ENCODE measurements at regions not wholly inside any gene's neighbourhood (a gene's known extent, or its start where the extent isn't known, plus 50 kb on each side); places are given as distances from the start of the nearest gene placed in this dataset.

DNA sequence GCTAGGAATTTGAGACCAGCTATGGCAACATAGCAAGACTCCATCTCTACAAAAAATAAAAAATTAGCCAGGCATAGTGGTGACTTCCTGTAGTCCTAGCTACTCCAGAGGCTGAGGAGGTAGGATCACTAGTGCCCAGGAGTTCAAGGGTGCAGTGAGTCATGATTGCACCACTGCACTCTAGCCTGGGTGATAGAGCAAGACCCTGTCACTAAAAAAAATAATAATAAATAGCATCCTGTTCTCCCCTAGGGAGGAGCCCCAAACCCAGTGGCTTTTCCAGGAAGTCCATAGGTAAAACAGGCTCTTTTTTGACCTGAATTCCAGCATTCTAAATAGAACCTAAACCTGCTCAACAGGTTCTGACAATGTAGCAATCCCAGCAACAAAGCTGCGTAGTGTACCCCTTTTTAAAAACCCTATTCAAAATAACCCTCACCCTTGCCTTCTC is 192.0 kb downstream of the ALDH8A1 start:
- H3K27ac ChIP-seq: no peak overlapping the region
- H3K36me3 ChIP-seq: no peaks in the 10 kb centered on the region
- intact Hi-C loops (cut with DNase I; ENCODE audit: low total_unique reads) (no loop called here), in situ Hi-C loops (cut with MboI; ENCODE audit: low pct_ligation_motif_present in 1 of 4, low pct_unique_long_range_greater_than_20kb in 1 of 4, low sequenced_read_pairs in 3 of 4) (no loop called here)
- no peaks in the 10 kb centered on the region for H3K4me1 ChIP-seq
- no peak overlapping the region for H3K4me3 ChIP-seq
- no peaks in the 10 kb centered on the region for H3K9me3 ChIP-seq
- WGBS, 2 donors (ENCODE audit: low coverage in 1 of 2): 71 to 100% methylated on average over 1 of the region's 1 CpG
- no peak for DNase-seq
- H3K27me3 ChIP-seq: no peaks in the 10 kb centered on the region
- TF ChIP-seq, protein P1, sequence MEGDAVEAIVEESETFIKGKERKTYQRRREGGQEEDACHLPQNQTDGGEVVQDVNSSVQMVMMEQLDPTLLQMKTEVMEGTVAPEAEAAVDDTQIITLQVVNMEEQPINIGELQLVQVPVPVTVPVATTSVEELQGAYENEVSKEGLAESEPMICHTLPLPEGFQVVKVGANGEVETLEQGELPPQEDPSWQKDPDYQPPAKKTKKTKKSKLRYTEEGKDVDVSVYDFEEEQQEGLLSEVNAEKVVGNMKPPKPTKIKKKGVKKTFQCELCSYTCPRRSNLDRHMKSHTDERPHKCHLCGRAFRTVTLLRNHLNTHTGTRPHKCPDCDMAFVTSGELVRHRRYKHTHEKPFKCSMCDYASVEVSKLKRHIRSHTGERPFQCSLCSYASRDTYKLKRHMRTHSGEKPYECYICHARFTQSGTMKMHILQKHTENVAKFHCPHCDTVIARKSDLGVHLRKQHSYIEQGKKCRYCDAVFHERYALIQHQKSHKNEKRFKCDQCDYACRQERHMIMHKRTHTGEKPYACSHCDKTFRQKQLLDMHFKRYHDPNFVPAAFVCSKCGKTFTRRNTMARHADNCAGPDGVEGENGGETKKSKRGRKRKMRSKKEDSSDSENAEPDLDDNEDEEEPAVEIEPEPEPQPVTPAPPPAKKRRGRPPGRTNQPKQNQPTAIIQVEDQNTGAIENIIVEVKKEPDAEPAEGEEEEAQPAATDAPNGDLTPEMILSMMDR (IDR thresholded peaks at IDR 0.05): no peak
- TF ChIP-seq EP300 (IDR thresholded peaks at IDR 0.05; ENCODE audit: low read depth) (no peak), POLR2AphosphoS5 (IDR thresholded peaks at IDR 0.05) (no peak), POLR2A (IDR thresholded peaks at IDR 0.05) (no peak)

DNA sequence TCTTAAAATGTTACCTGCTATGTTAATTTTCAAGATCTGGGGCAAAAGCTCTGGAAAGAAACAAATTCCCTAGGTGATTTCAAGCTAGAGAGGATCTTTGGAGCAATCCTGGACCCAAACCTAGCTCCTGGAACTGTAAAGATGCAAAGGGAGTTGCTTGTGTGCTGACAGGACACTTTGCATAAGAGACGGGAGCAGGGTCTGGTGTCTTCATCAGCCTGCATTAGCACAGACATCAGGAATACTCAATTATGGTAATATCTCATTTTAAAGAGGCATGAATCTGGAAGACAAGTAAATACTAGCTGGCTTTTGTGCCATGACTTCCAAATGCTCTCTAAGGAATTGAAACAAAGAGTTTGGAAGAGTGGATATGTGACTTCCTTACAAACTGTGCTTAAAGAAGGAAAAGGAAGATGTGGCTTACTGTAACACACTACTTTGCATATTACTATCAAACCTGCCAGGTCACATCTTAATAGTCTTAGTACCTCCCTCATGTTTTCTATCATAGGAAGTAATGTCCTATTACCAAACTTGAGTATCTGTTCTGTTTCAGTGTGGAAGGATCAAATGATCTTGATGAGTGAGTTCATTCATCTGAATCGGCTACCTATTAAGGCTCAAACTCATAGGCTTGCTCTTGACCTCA is 193.4 kb downstream of the ALDH8A1 start:
- H3K27me3 ChIP-seq: no peaks in the 10 kb centered on the region
- no peak for DNase-seq
- intact Hi-C loops (cut with DNase I; ENCODE audit: low total_unique reads): no loop called here
- no peaks in the 10 kb centered on the region for H3K4me1 ChIP-seq
- H3K4me3 ChIP-seq: no peak overlapping the region
- no peaks in the 10 kb centered on the region for H3K9me3 ChIP-seq
- WGBS, 2 donors (ENCODE audit: low coverage in 1 of 2): 79 to 90% methylated on average over 2 of the region's 2 CpGs
- H3K27ac ChIP-seq: no peak overlapping the region
- in situ Hi-C loops (cut with MboI; ENCODE audit: low pct_ligation_motif_present in 1 of 4, low pct_unique_long_range_greater_than_20kb in 1 of 4, low sequenced_read_pairs in 3 of 4): no loop called here
- TF ChIP-seq, protein P1 (IDR thresholded peaks at IDR 0.05): no peak
- TF ChIP-seq POLR2AphosphoS5 (IDR thresholded peaks at IDR 0.05) (no peak), POLR2A (IDR thresholded peaks at IDR 0.05) (no peak), EP300 (IDR thresholded peaks at IDR 0.05; ENCODE audit: low read depth) (no peak)
- no peaks in the 10 kb centered on the region for H3K36me3 ChIP-seq

DNA sequence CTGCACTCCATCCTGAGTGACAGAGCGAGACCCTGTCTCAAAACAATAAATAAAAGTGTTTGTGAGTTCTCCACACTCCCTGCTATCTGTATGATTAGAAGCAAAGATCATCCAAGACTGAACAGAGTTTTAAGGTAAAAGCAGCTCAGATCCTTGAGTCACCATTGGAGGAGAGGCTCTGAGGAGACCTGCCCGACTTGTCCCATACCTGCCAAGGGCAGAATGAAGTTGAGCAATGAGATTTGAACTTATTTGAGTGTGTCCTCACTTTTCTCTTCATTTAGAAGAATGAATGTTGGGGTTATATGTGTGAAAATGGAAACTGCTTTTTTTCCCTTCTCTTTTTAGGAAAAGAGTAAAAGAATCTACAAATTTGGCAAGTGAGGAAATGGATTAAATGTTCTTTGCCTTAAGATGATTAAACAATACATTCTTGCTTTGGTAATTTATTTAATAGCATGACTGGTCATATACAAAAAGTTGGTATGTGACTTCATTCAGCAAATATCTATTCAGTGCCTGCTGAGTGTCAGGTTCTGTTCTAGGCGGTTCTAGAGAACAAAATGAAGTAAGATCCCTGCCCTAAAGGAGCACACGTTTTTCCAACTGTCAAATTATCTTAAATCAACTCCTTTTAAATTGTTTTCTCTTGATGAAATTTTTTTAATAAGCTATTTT is 195.7 kb downstream of the ALDH8A1 start:
- TF ChIP-seq, protein P1 (IDR thresholded peaks at IDR 0.05): no peak
- TF ChIP-seq POLR2A (IDR thresholded peaks at IDR 0.05) (no peak), POLR2AphosphoS5 (IDR thresholded peaks at IDR 0.05) (no peak), EP300 (IDR thresholded peaks at IDR 0.05; ENCODE audit: low read depth) (no peak)
- no peak for DNase-seq
- H3K9me3 ChIP-seq: no peaks in the 10 kb centered on the region
- no peak overlapping the region for H3K4me3 ChIP-seq
- H3K4me1 ChIP-seq: no peaks in the 10 kb centered on the region
- in situ Hi-C loops (cut with MboI; ENCODE audit: low pct_ligation_motif_present in 1 of 4, low pct_unique_long_range_greater_than_20kb in 1 of 4, low sequenced_read_pairs in 3 of 4): no loop called here
- 74 to 75% methylated on average over 4 of the region's 4 CpGs for WGBS, 2 donors (ENCODE audit: low coverage in 1 of 2)
- no peak overlapping the region for H3K27ac ChIP-seq
- H3K27me3 ChIP-seq: no peaks in the 10 kb centered on the region
- no peaks in the 10 kb centered on the region for H3K36me3 ChIP-seq
- intact Hi-C loops (cut with DNase I; ENCODE audit: low total_unique reads): no loop called here

DNA sequence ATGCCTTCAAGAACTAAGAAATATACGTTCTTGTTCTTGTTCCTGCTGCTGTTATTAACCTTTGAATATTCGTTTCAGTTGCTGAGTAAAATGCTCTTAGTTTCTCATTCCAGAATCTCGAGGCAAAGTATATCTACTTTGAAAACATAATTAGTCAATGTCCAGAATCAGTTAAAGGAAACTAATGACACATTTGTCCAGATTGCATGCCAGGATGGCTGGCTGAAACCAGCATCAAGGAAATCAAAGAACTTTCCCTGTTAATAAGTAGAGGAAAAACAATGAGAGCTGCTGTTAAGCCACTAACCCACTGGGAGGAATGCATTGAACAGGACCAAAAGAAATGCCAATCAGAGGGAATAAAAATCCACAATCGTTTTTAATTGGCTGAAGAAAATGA is 196.9 kb downstream of the ALDH8A1 start:
- WGBS, 2 donors (ENCODE audit: low coverage in 1 of 2): 49 to 66% methylated on average over 4 of the region's 4 CpGs
- in situ Hi-C loops (cut with MboI; ENCODE audit: low pct_ligation_motif_present in 1 of 4, low pct_unique_long_range_greater_than_20kb in 1 of 4, low sequenced_read_pairs in 3 of 4): no loop called here
- Histone ChIP-seq H3K27me3 (no peaks in the 10 kb centered on the region), H3K27ac (no peak overlapping the region), H3K4me1 (no peaks in the 10 kb centered on the region), H3K9me3 (no peaks in the 10 kb centered on the region), H3K36me3 (no peaks in the 10 kb centered on the region), H3K4me3 (no peak overlapping the region)
- TF ChIP-seq, protein P1 (IDR thresholded peaks at IDR 0.05): no peak
- TF ChIP-seq POLR2AphosphoS5 (IDR thresholded peaks at IDR 0.05) (no peak), EP300 (IDR thresholded peaks at IDR 0.05; ENCODE audit: low read depth) (no peak), POLR2A (IDR thresholded peaks at IDR 0.05) (no peak)
- intact Hi-C loops (cut with DNase I; ENCODE audit: low total_unique reads): no loop called here
- no peak for DNase-seq

Data from transverse colon (tissue), 4 donors.